DND-41 (cell line): ENCODE measurements at regions not wholly inside any gene's neighbourhood (a gene's known extent, or its start where the extent isn't known, plus 50 kb on each side); places are given as distances from the start of the nearest gene placed in this dataset.

ENCODE experiments used
- CTCF ChIP-seq: IDR thresholded peaks from 2 replicates; pipeline ENCODE4 v1.5.1; 2012; ENCODE audit warnings: borderline replicate concordance, low read length, moderate library complexity, mild to moderate bottlenecking; ENCODE audit not compliant: poor library complexity, severe bottlenecking; ENCODE audit errors: extremely low read depth
- EZH2 ChIP-seq: IDR thresholded peaks from 3 replicates; pipeline ENCODE4 v1.6.1; 2012; ENCODE audit warnings: borderline replicate concordance, low read depth, mild to moderate bottlenecking, moderate library complexity, low read length, inconsistent platforms; ENCODE audit not compliant: severe bottlenecking

GRCh38 chr11:127587511-127587910 is 586.9 kb upstream of the KIRREL3 start:
- TF ChIP-seq CTCF: no peak
- TF ChIP-seq EZH2: no peak
